SK-N-SH treated with all-trans-retinoic acid at 6 μM for 48 hours (cell line): ENCODE measurements at regions not wholly inside any gene's neighbourhood (a gene's known extent, or its start where the extent isn't known, plus 50 kb on each side); places are given as distances from the start of the nearest gene placed in this dataset.

Source experiments
- ARNTL ChIP-seq: fragments of 450-650 bp; formaldehyde crosslinking; IDR thresholded peaks from 2 replicates; pipeline ENCODE4 v1.5.0; 2020; ENCODE audit warnings: low read depth, mild to moderate bottlenecking, moderate library complexity, borderline replicate concordance
- BACH2 ChIP-seq: fragments of 250-450 bp; sonication (Bioruptor Pico); IDR thresholded peaks from 2 replicates; pipeline ENCODE4 v1.9.0; 2021; ENCODE audit warnings: mild to moderate bottlenecking, borderline replicate concordance
- CSDC2 ChIP-seq: fragments of 250-450 bp; sonication (Bioruptor Pico); IDR thresholded peaks from 2 replicates; pipeline ENCODE4 v1.5.0; 2020; ENCODE audit warnings: mild to moderate bottlenecking, moderate library complexity
- ESRRG ChIP-seq: fragments of 250-450 bp; sonication (Bioruptor Pico); IDR thresholded peaks from 2 replicates; pipeline ENCODE4 v1.6.1; 2021; ENCODE audit warnings: mild to moderate bottlenecking
- GLIS3 ChIP-seq: fragments of 250-450 bp; sonication (Bioruptor Pico); IDR thresholded peaks from 2 replicates; pipeline ENCODE4 v1.5.0; 2020; ENCODE audit warnings: mild to moderate bottlenecking, moderate library complexity
- OSR1 ChIP-seq: fragments of 250-450 bp; sonication (Bioruptor Pico); IDR thresholded peaks from 2 replicates; pipeline ENCODE4 v1.8.0; 2022; ENCODE audit warnings: moderate library complexity, mild to moderate bottlenecking, inconsistent platforms
- PPARA ChIP-seq: fragments of 250-450 bp; sonication (Bioruptor Pico); IDR thresholded peaks from 2 replicates; pipeline ENCODE4 v1.5.0; 2020; ENCODE audit warnings: mild to moderate bottlenecking, borderline replicate concordance
- RARB ChIP-seq: fragments of 250-450 bp; sonication (Bioruptor Pico); IDR thresholded peaks from 2 replicates; pipeline ENCODE4 v1.8.0; 2021; ENCODE audit warnings: mild to moderate bottlenecking, moderate library complexity
- TOX ChIP-seq: fragments of 250-450 bp; sonication (Bioruptor Pico); IDR thresholded peaks from 2 replicates; pipeline ENCODE4 v1.8.0; 2021; ENCODE audit warnings: mild to moderate bottlenecking, moderate library complexity, borderline replicate concordance
- ZFP3 ChIP-seq: fragments of 250-450 bp; sonication (Bioruptor Pico); IDR thresholded peaks from 2 replicates; pipeline ENCODE4 v1.5.0; 2020; ENCODE audit warnings: mild to moderate bottlenecking, moderate library complexity
- ZFP30 ChIP-seq: fragments of 450-650 bp; formaldehyde crosslinking; IDR thresholded peaks from 2 replicates; pipeline ENCODE4 v1.5.0; 2022; ENCODE audit warnings: mild to moderate bottlenecking, moderate library complexity
- ZNF565 ChIP-seq: fragments of 450-650 bp; formaldehyde crosslinking; conservative IDR thresholded peaks from 2 replicates; pipeline ENCODE4 v1.5.0; 2020; ENCODE audit warnings: low read depth, mild to moderate bottlenecking, moderate library complexity

DNA sequence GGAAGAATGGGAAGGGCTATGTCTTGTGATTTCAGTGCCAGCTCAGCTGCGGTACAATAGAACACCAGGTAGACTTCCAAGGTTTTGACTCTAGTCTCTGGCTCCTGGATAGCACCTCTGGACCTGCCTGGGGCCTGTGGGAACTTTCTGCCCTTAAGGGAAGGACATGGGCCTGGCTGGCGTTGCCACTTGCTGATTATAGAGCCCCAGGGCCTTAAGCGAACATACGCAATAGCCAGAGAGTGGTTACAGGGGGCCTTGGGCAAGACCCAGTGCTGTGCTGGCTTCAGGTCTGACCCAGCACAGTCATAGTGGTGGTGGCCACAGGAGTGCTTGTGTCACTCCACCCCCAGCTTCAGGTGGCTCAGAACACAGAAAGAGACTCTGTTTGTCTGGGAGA lies 131.1 kb upstream of the COL21A1 start:
- TF ChIP-seq BACH2 (CRISPR knock-in tag) (no peak), ZFP3 (CRISPR knock-in tag) (no peak), RARB (no peak), OSR1 (CRISPR knock-in tag) (no peak), CSDC2 (CRISPR knock-in tag) (no peak), TOX (CRISPR knock-in tag) (no peak), PPARA (CRISPR knock-in tag) (no peak), ZFP30 (no peak), GLIS3 (CRISPR knock-in tag) (no peak), ZNF565 (CRISPR knock-in tag) (no peak), ESRRG (CRISPR knock-in tag) (no peak), ARNTL (CRISPR knock-in tag) (no peak)
